ENCODE measurements at regions not wholly inside any gene's neighbourhood (a gene's known extent, or its start where the extent isn't known, plus 50 kb on each side); places are given as distances from the start of the nearest gene placed in this dataset.

- TF ChIP-seq CTCF (IDR thresholded peaks at IDR 0.05; ENCODE audit: low read depth, low read length, poor library complexity, severe bottlenecking) (no peak), EZH2phosphoT487 (IDR thresholded peaks at IDR 0.05; ENCODE audit: borderline replicate concordance, low read length) (no peak)
These were observed 295.7 kb downstream of the FBXW7 start for GRCh38 chr4:152240232-152240631.

All from DOHH2 (cell line).